Left kidney (tissue), 1 donor: ENCODE measurements at regions not wholly inside any gene's neighbourhood (a gene's known extent, or its start where the extent isn't known, plus 50 kb on each side); places are given as distances from the start of the nearest gene placed in this dataset.
A peak's percentile ranks its signal among the peaks of the same experiment; 100 is the strongest.
"Not testable (repeated sequence)": the region's sequence is repeated elsewhere in the genome, so short reads cannot be mapped to it uniquely, and the experiment has no call there.

Experiments
- DNase-seq: peaks from one replicate; pipeline ENCODE4 v3.0.0-alpha.2; 2013

GRCh38 chr7:135872861-135873260 is 104.3 kb downstream of the MTPN start:
- DNase-seq, result not testable (repeated sequence)

GRCh38 chr7:135862586-135863340 is 114.2 kb upstream of the FAM180A start:
- no peak for DNase-seq

- no peak for DNase-seq
Observed at GRCh38 chr7:135859538-135859937, 110.9 kb upstream of the FAM180A start.

GRCh38 chr7:135858851-135859250 is 110.2 kb upstream of the FAM180A start:
- DNase-seq, result no peak

GRCh38 chr7:135858379-135858778 is 109.8 kb upstream of the FAM180A start:
- no peak for DNase-seq

- DNase-seq, result no peak
Observed at GRCh38 chr7:135857519-135858274, 109.1 kb upstream of the FAM180A start.

GRCh38 chr7:135856356-135857144 is 107.9 kb upstream of the FAM180A start:
- no peak for DNase-seq

- DNase-seq, result peak; percentile 57
Observed at GRCh38 chr7:135855846-135856245, 107.2 kb upstream of the FAM180A start.

GRCh38 chr7:135853499-135853898 is 104.9 kb upstream of the FAM180A start:
- no peak for DNase-seq

- DNase-seq, result no peak
Observed at GRCh38 chr7:135853008-135853407, 104.4 kb upstream of the FAM180A start.

GRCh38 chr7:135847242-135847641 is 98.6 kb upstream of the FAM180A start:
- DNase-seq, result no peak

GRCh38 chr7:135846339-135846738 is 97.7 kb upstream of the FAM180A start:
- no peak for DNase-seq

GRCh38 chr7:135845415-135846075 is 96.9 kb upstream of the FAM180A start:
- no peak for DNase-seq

- DNase-seq, result no peak
Observed at GRCh38 chr7:135844903-135845302, 96.3 kb upstream of the FAM180A start.

GRCh38 chr7:135843214-135843613 is 94.6 kb upstream of the FAM180A start:
- DNase-seq, result no peak

GRCh38 chr7:135842446-135843179 is 94.0 kb upstream of the FAM180A start:
- DNase-seq, result no peak

- DNase-seq, result no peak
Observed at GRCh38 chr7:135840591-135840990, 92.0 kb upstream of the FAM180A start.

- no peak for DNase-seq
Observed at GRCh38 chr7:135837675-135838074, 89.1 kb upstream of the FAM180A start.

- DNase-seq, result no peak
Observed at GRCh38 chr7:135834266-135834665, 85.7 kb upstream of the FAM180A start.

- DNase-seq, result no peak
Observed at GRCh38 chr7:135833642-135834041, 85.0 kb upstream of the FAM180A start.

- no peak for DNase-seq
Observed at GRCh38 chr7:135831455-135832195, 83.0 kb upstream of the FAM180A start.
